ENCODE measurements at regions not wholly inside any gene's neighbourhood (a gene's known extent, or its start where the extent isn't known, plus 50 kb on each side); places are given as distances from the start of the nearest gene placed in this dataset.

DNA sequence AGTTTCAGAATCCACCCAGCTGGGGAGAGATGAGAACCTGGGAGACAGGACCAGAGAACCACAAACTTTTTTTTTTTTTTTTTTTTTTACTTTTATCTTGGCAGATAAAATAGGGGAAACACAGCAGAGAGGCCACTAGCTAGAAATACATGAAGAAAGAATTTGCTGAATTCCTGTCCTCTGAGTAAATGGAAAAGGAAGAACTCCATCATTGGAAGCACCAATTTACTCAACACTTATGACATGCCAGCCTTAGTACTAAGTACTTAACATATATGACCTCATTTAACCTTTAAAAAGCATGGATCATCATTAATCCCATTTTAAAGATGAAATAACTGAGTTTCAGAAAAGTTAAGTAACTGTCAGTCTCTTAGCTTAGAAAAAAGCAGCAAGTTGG lies 343.0 kb upstream of the NPSR1 start:
- Histone ChIP-seq H3K9me3 (ENCODE audit: low read depth) (no peaks in the 10 kb centered on the region), H3K36me3 (no peaks in the 10 kb centered on the region), H3K27me3 (no peaks in the 10 kb centered on the region), H3K27ac (no peak overlapping the region), H3K4me1 (ENCODE audit: low read depth) (no peaks in the 10 kb centered on the region), H3K4me3 (no peak overlapping the region)
- TF ChIP-seq, protein P1, sequence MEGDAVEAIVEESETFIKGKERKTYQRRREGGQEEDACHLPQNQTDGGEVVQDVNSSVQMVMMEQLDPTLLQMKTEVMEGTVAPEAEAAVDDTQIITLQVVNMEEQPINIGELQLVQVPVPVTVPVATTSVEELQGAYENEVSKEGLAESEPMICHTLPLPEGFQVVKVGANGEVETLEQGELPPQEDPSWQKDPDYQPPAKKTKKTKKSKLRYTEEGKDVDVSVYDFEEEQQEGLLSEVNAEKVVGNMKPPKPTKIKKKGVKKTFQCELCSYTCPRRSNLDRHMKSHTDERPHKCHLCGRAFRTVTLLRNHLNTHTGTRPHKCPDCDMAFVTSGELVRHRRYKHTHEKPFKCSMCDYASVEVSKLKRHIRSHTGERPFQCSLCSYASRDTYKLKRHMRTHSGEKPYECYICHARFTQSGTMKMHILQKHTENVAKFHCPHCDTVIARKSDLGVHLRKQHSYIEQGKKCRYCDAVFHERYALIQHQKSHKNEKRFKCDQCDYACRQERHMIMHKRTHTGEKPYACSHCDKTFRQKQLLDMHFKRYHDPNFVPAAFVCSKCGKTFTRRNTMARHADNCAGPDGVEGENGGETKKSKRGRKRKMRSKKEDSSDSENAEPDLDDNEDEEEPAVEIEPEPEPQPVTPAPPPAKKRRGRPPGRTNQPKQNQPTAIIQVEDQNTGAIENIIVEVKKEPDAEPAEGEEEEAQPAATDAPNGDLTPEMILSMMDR (IDR thresholded peaks at IDR 0.05; ENCODE audit: low read depth, low read length), result no peak
- DNase-seq (ENCODE audit: low read depth in 1 of 2, low spot score in 1 of 2), result peak in 1 of 2 donors; percentile 89

DNA sequence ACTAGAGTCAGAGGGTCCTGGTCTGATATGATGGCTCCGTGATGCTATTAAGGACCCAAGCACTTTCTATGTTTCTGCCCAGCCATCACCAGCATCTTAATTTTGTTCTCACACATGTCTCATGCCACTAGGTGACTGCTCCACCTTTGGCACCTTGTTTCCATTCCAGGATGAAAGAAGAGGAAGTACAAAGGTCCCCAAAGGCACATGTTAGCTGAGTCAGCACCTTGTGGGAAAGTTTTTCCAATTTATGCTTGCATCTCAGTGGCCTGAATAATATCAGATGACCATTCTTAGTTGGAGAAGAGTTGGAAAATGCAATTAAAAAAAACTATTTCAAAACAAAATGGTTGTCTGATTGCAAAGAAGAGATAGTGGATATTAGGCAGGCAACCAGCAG lies 341.0 kb upstream of the NPSR1 start:
- Histone ChIP-seq H3K9me3 (ENCODE audit: low read depth) (no peaks in the 10 kb centered on the region), H3K4me1 (ENCODE audit: low read depth) (no peaks in the 10 kb centered on the region), H3K27ac (no peak overlapping the region), H3K4me3 (no peak overlapping the region), H3K27me3 (no peaks in the 10 kb centered on the region), H3K36me3 (no peaks in the 10 kb centered on the region)
- DNase-seq (ENCODE audit: low read depth in 1 of 2, low spot score in 1 of 2), result no peak
- TF ChIP-seq, protein P1 (IDR thresholded peaks at IDR 0.05; ENCODE audit: low read depth, low read length), result no peak

DNA sequence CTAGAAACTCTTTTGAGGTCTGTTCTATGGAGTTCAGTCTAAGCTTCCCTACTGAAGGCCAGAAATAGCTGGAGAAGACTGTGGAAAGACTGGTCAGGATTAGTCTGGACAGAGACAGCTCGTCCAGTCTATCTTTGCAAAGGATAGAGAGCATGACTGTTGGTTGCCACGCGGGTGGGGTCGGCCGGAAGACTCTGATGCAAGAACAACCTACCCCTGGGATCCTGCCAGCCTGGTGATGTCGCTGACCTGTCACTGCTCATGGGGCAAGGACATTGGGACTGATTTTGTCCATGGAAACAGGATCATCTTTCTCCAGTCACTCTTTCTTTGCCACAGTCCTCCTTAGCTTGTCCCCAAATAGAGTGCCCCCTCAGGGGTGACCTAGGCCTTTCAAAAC lies 337.6 kb upstream of the NPSR1 start:
- no peak overlapping the region for H3K27ac ChIP-seq

DNA sequence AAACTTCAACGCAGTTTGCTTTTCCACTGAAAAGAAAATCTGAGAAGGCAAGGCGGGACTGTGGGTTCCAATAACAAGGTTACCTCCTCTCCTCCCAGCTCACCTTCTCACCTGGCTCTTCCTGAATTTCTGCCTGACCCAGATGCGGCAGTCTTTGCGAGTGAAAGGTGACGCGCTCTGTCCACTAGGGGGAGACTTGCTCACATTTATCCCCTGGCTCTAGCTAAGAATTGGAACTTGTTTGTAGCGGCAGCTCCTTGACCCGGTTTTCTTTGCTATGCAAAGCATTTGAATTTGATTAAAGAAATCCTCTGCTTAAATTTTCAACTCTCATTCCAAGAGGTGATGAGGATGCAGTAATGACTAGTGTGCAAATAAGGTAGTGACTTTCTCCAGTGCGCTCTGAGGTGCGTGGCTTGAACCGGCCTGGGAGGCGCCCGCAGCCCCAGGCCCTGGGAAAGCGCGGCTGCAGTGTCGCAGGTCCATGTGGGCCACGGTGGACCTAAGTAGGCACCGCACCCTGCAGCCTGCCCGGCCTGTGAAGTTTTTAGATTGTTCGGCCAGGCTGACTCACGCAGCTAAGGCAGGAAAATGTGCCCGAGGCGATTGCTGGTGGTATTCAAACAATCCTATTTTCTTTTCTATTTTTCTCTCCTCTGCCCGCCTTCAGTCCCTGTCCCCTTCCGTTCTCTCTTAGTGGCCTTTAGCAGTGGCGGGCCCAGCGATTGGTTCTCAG lies 336.9 kb upstream of the NPSR1 start:
- H3K4me3 ChIP-seq, result peak overlapping the region; percentile 9
- no peaks in the 10 kb centered on the region for H3K9me3 ChIP-seq (ENCODE audit: low read depth)
- H3K36me3 ChIP-seq, result no peaks in the 10 kb centered on the region
- no peaks in the 10 kb centered on the region for H3K4me1 ChIP-seq (ENCODE audit: low read depth)
- peak; percentile 80 to 82 for DNase-seq (ENCODE audit: low read depth in 1 of 2, low spot score in 1 of 2)
- H3K27ac ChIP-seq, result no peak overlapping the region
- TF ChIP-seq, protein P1 (IDR thresholded peaks at IDR 0.05; ENCODE audit: low read depth, low read length), result peak; percentile 90
- no peaks in the 10 kb centered on the region for H3K27me3 ChIP-seq

More for the DNA sequence above, 337.6 kb upstream of the NPSR1 start:
- Histone ChIP-seq H3K36me3 (no peaks in the 10 kb centered on the region), H3K4me1 (ENCODE audit: low read depth) (no peaks in the 10 kb centered on the region), H3K27me3 (no peaks in the 10 kb centered on the region), H3K4me3 (no peak overlapping the region), H3K9me3 (ENCODE audit: low read depth) (no peaks in the 10 kb centered on the region)
- TF ChIP-seq, protein P1 (IDR thresholded peaks at IDR 0.05; ENCODE audit: low read depth, low read length), result no peak
- no peak for DNase-seq (ENCODE audit: low read depth in 1 of 2, low spot score in 1 of 2)

DNA sequence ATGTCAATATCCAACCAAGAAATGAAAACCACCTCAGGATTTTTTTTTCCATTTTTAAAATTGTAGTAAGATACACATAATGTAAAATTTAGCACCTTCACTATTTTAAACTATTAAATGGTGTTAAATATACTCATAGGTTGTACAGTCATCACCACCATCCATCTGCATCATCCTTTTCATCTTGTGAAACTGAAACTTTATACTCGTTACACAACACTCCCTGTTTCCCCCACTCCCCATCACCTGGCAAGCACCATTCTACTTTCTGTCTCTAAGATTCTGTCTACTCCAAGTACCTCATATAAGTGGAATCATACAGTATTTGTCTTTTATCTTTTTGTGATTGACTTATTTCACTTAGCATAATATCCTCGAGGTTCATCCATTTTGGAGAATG lies 335.2 kb upstream of the NPSR1 start:
- Histone ChIP-seq H3K36me3 (no peaks in the 10 kb centered on the region), H3K27me3 (no peaks in the 10 kb centered on the region), H3K27ac (no peak overlapping the region), H3K4me1 (ENCODE audit: low read depth) (no peaks in the 10 kb centered on the region), H3K4me3 (no peak overlapping the region), H3K9me3 (ENCODE audit: low read depth) (no peaks in the 10 kb centered on the region)
- TF ChIP-seq, protein P1 (IDR thresholded peaks at IDR 0.05; ENCODE audit: low read depth, low read length), result no peak
- DNase-seq (ENCODE audit: low read depth in 1 of 2, low spot score in 1 of 2), result no peak

All from cardiac muscle cell (in vitro differentiated cells and primary cell).